AG09319 (cell line): ENCODE measurements at regions not wholly inside any gene's neighbourhood (a gene's known extent, or its start where the extent isn't known, plus 50 kb on each side); places are given as distances from the start of the nearest gene placed in this dataset.

Source experiments
- DNase-seq: peaks from one replicate; pipeline ENCODE4 v3.0.0-alpha.2; 2010; ENCODE audit warnings: low read depth; ENCODE audit errors: extremely low read depth
- CTCF ChIP-seq: IDR thresholded peaks from 2 replicates; pipeline ENCODE4 v1.5.1; 2011; ENCODE audit warnings: low read depth, mild to moderate bottlenecking, inconsistent platforms, low read length, moderate library complexity

DNA sequence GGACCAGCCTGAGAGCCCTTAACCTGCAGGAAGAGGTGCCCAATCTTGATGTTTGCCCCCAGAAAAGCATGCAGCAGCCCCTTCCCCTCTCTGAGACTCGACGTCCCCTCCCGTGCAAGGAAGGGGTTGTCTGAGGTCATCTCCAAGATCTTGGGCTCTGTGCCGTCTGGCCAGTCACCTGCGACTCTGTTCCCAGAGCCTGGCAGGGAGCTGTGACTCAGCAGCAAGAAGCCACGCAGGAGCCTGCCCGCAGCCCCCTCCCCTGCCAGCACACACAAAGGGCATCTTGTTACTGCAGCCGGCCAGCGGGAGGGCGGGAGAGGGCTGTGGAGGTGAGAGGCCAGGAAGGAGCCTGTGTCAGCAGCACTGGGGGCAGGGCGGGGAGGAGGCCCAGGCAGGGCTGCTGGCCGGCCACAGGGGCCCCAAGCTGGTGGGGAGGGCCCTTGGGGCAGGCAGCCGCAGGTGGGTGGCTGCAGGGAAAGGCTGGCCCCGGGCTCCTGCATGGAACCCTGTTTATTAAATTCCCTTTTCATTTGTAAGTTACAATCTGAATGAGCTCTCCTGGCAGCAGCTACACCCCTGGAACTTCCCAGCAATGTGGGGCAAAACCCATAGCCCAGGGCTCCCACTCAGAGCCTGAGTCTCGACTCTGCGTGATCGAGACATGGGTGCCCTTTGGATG, 103.7 kb upstream of the ZMIZ1 start:
- no peak for TF ChIP-seq CTCF
- DNase-seq, result no peak

- no peak for DNase-seq
- TF ChIP-seq CTCF, result no peak
Observed at GRCh38 chr10:78966182-78966787, 102.5 kb upstream of the ZMIZ1 start.

DNA sequence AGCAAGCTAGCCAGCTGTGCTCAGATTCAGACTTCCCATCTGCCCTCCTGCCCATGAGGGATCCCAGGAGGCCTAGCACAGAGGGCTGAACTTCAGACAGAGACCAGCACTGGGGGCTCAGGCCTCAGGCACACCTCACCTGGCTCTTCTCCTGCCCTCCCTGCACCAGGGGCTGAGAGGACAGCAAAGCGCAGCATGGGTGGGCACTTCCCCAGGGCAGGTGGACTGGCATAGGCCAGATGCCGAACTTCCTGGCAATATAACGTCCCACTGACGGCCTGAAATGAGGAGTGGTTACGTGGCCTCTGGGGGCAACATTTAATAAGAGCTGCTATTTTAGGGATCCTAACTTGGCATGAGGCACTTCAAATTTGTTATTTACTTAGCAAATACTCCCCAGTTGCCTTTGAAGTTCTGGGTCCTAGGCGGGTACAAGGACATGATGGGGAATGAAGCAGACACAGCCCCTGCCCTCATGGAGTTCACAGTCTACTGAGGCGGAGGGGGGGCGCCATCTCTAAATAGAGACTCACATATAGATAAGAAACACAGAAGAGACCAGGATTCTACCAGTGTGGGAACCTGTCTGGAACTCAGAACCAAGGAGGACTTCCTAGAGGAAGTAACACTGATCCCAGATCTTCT, 101.8 kb upstream of the ZMIZ1 start:
- DNase-seq, result no peak

GRCh38 chr10:78968300-78968942, 100.3 kb upstream of the ZMIZ1 start:
- DNase-seq, result no peak
- TF ChIP-seq CTCF, result no peak

More for the DNA sequence above, 101.8 kb upstream of the ZMIZ1 start:
- TF ChIP-seq CTCF, result no peak

- no peak for DNase-seq
- no peak for TF ChIP-seq CTCF
Observed at GRCh38 chr10:78968943-78969342, 99.8 kb upstream of the ZMIZ1 start.

- no peak for DNase-seq
- no peak for TF ChIP-seq CTCF
Observed at GRCh38 chr10:78969719-78970118, 99.0 kb upstream of the ZMIZ1 start.

- no peak for DNase-seq
Observed at GRCh38 chr10:78970261-78970660, 98.5 kb upstream of the ZMIZ1 start.

More at GRCh38 chr10:78970261-78970660, 98.5 kb upstream of the ZMIZ1 start:
- TF ChIP-seq CTCF, result no peak
